ENCODE measurements at regions not wholly inside any gene's neighbourhood (a gene's known extent, or its start where the extent isn't known, plus 50 kb on each side); places are given as distances from the start of the nearest gene placed in this dataset.
A peak's percentile ranks its signal among the peaks of the same experiment; 100 is the strongest.

DNA sequence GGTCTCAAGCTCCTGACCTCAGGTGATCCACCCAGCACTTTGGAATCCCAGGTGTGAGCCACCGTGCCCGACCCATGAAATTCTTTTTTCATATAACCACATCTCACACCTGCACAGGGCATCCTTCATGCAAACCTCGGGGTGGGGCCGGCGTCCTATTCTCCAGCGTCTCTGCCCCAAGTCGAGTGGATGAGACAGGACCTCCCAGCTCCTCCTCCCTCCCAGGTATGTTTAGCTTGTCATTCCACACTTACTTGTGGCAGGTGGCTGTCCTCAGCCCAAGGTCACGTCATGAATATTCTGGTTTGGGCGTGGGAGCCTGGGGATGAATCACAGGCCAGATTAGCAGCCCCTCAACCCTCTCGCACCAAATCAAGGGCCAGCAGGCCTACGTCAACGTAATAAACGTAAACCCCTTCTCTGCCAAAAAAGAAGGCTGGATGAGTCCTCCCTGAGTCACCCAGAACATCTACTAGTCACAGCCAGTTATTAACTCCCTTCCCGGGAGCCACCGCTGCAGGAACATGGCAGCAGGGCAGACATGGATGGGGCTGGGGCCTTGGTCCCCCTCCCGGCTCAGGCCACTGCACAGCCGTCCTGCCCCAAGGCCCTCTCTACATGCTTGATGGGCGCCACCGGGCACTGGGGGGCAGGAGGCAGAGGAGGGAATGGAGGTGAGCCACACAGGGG is 91.7 kb downstream of the YTHDF1 start:
- peaks cover 0 to 16% of the 10 kb centered on the region in 2 donors for H3K27me3 ChIP-seq (ENCODE audit: control insufficient read depth in 2 of 2, insufficient read depth in 1 of 2, low read length in 1 of 2)
- WGBS = 90% methylated on average over 19 of the region's 19 CpGs
- H3K4me1 ChIP-seq (ENCODE audit: control insufficient read depth in 2 of 2, insufficient read depth in 2 of 2, low read length in 2 of 2) = no peaks in the 10 kb centered on the region
- DNase-seq (ENCODE audit: low read depth in 6 of 9, low spot score in 9 of 9) = no peak
- no peaks in the 10 kb centered on the region for H3K36me3 ChIP-seq (ENCODE audit: control insufficient read depth in 2 of 2, insufficient read depth in 2 of 2, low read length in 1 of 2)
- H3K27ac ChIP-seq (ENCODE audit: low read depth in 1 of 2, low read length in 1 of 2) = no peak overlapping the region
- no peak overlapping the region for H3K4me3 ChIP-seq (ENCODE audit: low read length in 2 of 2)
- no peaks in the 10 kb centered on the region for H3K9me3 ChIP-seq (ENCODE audit: control insufficient read depth in 2 of 2, insufficient read depth in 1 of 2, low read length in 1 of 2)

DNA sequence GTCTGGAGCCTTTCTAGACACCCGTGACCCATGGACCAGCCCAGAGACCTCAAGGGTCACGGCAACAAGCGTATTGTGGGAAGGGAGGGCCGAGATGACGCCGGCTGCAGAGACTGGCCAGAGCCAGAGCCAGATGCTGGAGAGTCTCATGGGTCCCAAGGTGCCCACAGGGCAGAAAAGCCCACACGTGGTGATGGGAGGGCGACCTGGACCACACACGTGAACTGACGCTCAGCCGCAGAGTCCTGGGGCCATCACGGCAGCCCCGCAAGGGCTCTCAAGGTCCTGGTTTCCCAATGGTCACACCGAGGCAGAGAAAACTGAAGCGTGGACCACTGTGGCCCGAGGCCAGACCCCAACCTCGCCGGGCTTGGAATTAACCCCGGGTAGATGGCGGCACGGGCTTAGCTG is 92.6 kb downstream of the YTHDF1 start:
- H3K4me1 ChIP-seq (ENCODE audit: control insufficient read depth in 2 of 2, insufficient read depth in 2 of 2, low read length in 2 of 2) = no peaks in the 10 kb centered on the region
- no peak for DNase-seq (ENCODE audit: low read depth in 6 of 9, low spot score in 9 of 9)
- H3K27ac ChIP-seq (ENCODE audit: low read depth in 1 of 2, low read length in 1 of 2) = no peak overlapping the region
- H3K9me3 ChIP-seq (ENCODE audit: control insufficient read depth in 2 of 2, insufficient read depth in 1 of 2, low read length in 1 of 2) = no peaks in the 10 kb centered on the region
- 92% methylated on average over 21 of the region's 21 CpGs for whole genome bisulfite sequencing
- no peaks in the 10 kb centered on the region for H3K36me3 ChIP-seq (ENCODE audit: control insufficient read depth in 2 of 2, insufficient read depth in 2 of 2, low read length in 1 of 2)
- H3K27me3 ChIP-seq (ENCODE audit: control insufficient read depth in 2 of 2, insufficient read depth in 1 of 2, low read length in 1 of 2) = peaks cover 0 to 9% of the 10 kb centered on the region in 2 donors
- H3K4me3 ChIP-seq (ENCODE audit: low read length in 2 of 2) = no peak overlapping the region

DNA sequence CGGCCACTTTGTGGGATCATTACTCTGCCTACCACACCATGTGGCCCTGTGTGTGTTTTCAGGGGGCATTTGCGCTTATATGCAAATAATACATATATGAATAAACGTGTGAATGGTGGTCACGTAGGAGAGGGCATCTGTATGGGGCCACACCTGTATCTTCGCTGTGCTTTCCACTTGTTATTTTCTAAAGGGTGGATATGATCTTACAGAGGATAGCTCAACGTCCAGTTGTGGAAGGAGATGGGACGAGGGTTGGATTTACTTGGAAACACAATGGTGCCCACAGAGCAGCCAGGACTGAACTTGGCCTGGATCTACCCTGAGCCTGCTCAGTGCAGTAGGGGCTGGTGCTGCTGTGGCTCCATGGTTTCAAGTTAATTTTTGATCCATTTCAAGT is 93.3 kb downstream of the YTHDF1 start:
- H3K36me3 ChIP-seq (ENCODE audit: control insufficient read depth in 2 of 2, insufficient read depth in 2 of 2, low read length in 1 of 2) = no peaks in the 10 kb centered on the region
- H3K27ac ChIP-seq (ENCODE audit: low read depth in 1 of 2, low read length in 1 of 2) = no peak overlapping the region
- no peak overlapping the region for H3K4me3 ChIP-seq (ENCODE audit: low read length in 2 of 2)
- H3K9me3 ChIP-seq (ENCODE audit: control insufficient read depth in 2 of 2, insufficient read depth in 1 of 2, low read length in 1 of 2) = no peaks in the 10 kb centered on the region
- H3K4me1 ChIP-seq (ENCODE audit: control insufficient read depth in 2 of 2, insufficient read depth in 2 of 2, low read length in 2 of 2) = no peaks in the 10 kb centered on the region
- 86% methylated on average over 7 of the region's 7 CpGs for WGBS
- H3K27me3 ChIP-seq (ENCODE audit: control insufficient read depth in 2 of 2, insufficient read depth in 1 of 2, low read length in 1 of 2) = peaks cover 0 to 8% of the 10 kb centered on the region in 2 donors
- no peak for DNase-seq (ENCODE audit: low read depth in 6 of 9, low spot score in 9 of 9)

DNA sequence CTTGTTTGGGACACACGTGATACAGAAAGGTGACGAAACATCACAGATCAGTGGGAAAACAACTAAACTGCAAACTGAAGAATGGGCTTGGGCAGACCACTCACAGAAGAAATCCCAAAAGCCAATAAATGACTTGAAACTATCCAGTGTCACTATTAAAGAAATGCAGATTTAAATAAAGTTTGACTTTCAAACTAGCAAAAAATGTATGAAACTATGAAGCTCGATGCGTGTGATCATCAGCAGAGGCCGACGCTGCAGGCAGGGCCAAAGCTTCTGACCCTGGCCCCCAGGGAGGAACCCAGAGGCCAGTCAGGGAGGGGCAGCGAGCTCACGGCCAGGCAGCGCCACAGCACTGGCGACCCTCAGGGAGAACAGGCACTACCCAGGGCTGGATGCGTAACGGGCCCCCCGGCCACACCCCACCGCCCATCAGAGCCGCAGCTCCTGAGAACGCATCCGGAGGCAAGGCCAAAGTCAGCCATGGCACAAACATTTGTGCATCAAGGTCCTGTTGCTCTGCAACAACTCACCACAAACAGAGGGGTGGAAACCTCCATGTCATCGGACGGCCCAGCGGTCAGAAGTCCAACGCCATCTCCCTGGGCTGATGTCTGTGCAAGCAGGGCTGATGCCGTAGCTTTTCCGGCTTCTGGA is 94.1 kb downstream of the YTHDF1 start:
- 91% methylated on average over 23 of the region's 23 CpGs for WGBS
- DNase-seq (ENCODE audit: low read depth in 6 of 9, low spot score in 9 of 9) = no peak

DNA sequence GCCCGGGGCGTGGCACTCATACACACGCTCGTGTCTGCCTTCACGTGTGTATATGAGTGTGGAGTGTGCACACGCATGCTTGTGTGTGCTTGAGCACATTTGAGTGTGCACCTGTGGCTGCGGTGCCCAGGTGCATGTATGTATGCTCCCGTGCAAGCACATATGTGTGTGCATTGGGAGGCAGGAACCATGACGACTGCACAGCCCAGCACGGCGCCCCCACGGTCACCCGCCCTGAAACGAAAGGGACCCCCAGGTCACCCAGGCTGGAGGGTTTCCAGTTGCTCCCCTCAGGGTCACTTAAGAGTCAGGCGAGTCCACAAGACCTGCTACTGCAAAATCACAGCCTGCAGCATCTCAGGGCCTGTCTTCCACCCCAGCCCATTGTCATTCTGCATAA is 94.7 kb downstream of the YTHDF1 start:
- DNase-seq (ENCODE audit: low read depth in 6 of 9, low spot score in 9 of 9) = no peak
- H3K27me3 ChIP-seq (ENCODE audit: control insufficient read depth in 2 of 2, insufficient read depth in 1 of 2, low read length in 1 of 2) = peaks cover 0 to 11% of the 10 kb centered on the region in 2 donors
- H3K4me3 ChIP-seq (ENCODE audit: low read length in 2 of 2) = no peak overlapping the region
- H3K9me3 ChIP-seq (ENCODE audit: control insufficient read depth in 2 of 2, insufficient read depth in 1 of 2, low read length in 1 of 2) = no peaks in the 10 kb centered on the region
- H3K36me3 ChIP-seq (ENCODE audit: control insufficient read depth in 2 of 2, insufficient read depth in 2 of 2, low read length in 1 of 2) = no peaks in the 10 kb centered on the region
- H3K27ac ChIP-seq (ENCODE audit: low read depth in 1 of 2, low read length in 1 of 2) = peak overlapping the region in 1 of 2 donors; percentile 9
- WGBS = 90% methylated on average over 15 of the region's 15 CpGs
- no peaks in the 10 kb centered on the region for H3K4me1 ChIP-seq (ENCODE audit: control insufficient read depth in 2 of 2, insufficient read depth in 2 of 2, low read length in 2 of 2)

More for the DNA sequence above, 94.1 kb downstream of the YTHDF1 start:
- Histone ChIP-seq H3K27ac (ENCODE audit: low read depth in 1 of 2, low read length in 1 of 2) (no peak overlapping the region), H3K36me3 (ENCODE audit: control insufficient read depth in 2 of 2, insufficient read depth in 2 of 2, low read length in 1 of 2) (no peaks in the 10 kb centered on the region), H3K27me3 (ENCODE audit: control insufficient read depth in 2 of 2, insufficient read depth in 1 of 2, low read length in 1 of 2) (peaks cover 0 to 6% of the 10 kb centered on the region in 2 donors), H3K9me3 (ENCODE audit: control insufficient read depth in 2 of 2, insufficient read depth in 1 of 2, low read length in 1 of 2) (no peaks in the 10 kb centered on the region), H3K4me3 (ENCODE audit: low read length in 2 of 2) (no peak overlapping the region), H3K4me1 (ENCODE audit: control insufficient read depth in 2 of 2, insufficient read depth in 2 of 2, low read length in 2 of 2) (no peaks in the 10 kb centered on the region)

DNA sequence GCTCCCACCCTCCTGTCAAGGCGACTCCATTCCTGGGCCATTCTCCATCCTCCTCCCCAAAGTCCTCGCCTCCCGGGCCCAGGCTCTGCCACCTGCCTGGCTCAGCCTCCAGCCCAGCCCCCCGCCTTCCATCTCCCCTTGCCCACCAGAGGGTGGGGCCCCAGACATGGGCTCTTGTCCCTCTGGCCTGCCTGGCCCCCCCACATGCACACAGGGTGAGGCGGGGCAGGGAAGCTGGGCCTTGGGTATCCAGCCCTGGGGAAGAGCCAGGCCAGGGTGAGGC is 95.2 kb downstream of the YTHDF1 start:
- WGBS = 73% methylated on average over 5 of the region's 5 CpGs
- DNase-seq (ENCODE audit: low read depth in 6 of 9, low spot score in 9 of 9) = no peak
- H3K4me1 ChIP-seq (ENCODE audit: control insufficient read depth in 2 of 2, insufficient read depth in 2 of 2, low read length in 2 of 2) = no peaks in the 10 kb centered on the region

DNA sequence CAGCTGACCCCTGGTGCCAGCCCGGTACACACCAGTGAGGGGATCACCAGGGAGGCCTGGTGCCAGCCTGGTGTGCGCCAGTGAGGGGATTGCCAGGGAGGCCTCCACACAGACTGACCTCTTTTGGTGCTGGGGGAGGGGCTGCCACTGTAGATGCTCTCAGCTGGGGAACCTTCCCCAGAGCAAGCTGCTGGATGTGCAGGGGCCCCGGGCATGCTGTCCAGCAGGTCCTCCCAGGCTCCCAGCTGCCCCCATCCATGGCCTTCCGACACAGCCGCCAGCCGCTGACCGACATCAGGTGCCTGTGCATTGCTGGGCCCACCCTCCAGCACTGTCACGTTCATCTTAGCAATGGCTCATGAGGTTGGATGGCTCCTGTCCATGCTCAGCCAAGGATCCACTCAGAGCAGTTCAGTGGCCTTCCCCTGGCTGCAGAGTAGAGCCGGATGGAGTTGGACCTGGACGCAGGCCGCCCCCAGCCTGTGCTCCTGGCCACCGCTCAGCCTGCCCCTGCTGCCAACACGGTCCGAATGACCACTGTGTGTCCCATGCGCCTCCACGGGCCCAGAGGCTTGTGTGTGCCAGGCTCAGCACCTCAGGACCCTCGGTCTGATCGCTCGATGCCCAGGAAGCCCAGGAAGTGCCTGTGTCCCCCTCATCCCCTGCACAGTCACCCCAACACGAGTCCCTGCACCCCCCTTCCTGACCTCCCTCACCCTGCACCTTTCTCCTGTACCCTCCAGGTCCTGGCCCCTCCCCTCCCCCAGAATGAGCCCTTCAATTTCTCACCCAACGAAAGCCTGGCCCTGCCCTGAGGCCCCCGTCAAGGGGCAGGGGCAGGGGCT is 95.7 kb downstream of the YTHDF1 start:
- no peak overlapping the region for H3K4me3 ChIP-seq (ENCODE audit: low read length in 2 of 2)
- H3K9me3 ChIP-seq (ENCODE audit: control insufficient read depth in 2 of 2, insufficient read depth in 1 of 2, low read length in 1 of 2) = no peaks in the 10 kb centered on the region
- DNase-seq (ENCODE audit: low read depth in 6 of 9, low spot score in 9 of 9) = no peak
- no peak overlapping the region for H3K27ac ChIP-seq (ENCODE audit: low read depth in 1 of 2, low read length in 1 of 2)
- H3K36me3 ChIP-seq (ENCODE audit: control insufficient read depth in 2 of 2, insufficient read depth in 2 of 2, low read length in 1 of 2) = no peaks in the 10 kb centered on the region
- peaks cover 0 to 15% of the 10 kb centered on the region in 2 donors for H3K27me3 ChIP-seq (ENCODE audit: control insufficient read depth in 2 of 2, insufficient read depth in 1 of 2, low read length in 1 of 2)
- 79% methylated on average over 22 of the region's 22 CpGs for WGBS
- H3K4me1 ChIP-seq (ENCODE audit: control insufficient read depth in 2 of 2, insufficient read depth in 2 of 2, low read length in 2 of 2) = no peaks in the 10 kb centered on the region

More for the DNA sequence above, 95.2 kb downstream of the YTHDF1 start:
- Histone ChIP-seq H3K27ac (ENCODE audit: low read depth in 1 of 2, low read length in 1 of 2) (no peak overlapping the region), H3K36me3 (ENCODE audit: control insufficient read depth in 2 of 2, insufficient read depth in 2 of 2, low read length in 1 of 2) (no peaks in the 10 kb centered on the region), H3K27me3 (ENCODE audit: control insufficient read depth in 2 of 2, insufficient read depth in 1 of 2, low read length in 1 of 2) (peaks cover 0 to 14% of the 10 kb centered on the region in 2 donors), H3K4me3 (ENCODE audit: low read length in 2 of 2) (no peak overlapping the region), H3K9me3 (ENCODE audit: control insufficient read depth in 2 of 2, insufficient read depth in 1 of 2, low read length in 1 of 2) (no peaks in the 10 kb centered on the region)

DNA sequence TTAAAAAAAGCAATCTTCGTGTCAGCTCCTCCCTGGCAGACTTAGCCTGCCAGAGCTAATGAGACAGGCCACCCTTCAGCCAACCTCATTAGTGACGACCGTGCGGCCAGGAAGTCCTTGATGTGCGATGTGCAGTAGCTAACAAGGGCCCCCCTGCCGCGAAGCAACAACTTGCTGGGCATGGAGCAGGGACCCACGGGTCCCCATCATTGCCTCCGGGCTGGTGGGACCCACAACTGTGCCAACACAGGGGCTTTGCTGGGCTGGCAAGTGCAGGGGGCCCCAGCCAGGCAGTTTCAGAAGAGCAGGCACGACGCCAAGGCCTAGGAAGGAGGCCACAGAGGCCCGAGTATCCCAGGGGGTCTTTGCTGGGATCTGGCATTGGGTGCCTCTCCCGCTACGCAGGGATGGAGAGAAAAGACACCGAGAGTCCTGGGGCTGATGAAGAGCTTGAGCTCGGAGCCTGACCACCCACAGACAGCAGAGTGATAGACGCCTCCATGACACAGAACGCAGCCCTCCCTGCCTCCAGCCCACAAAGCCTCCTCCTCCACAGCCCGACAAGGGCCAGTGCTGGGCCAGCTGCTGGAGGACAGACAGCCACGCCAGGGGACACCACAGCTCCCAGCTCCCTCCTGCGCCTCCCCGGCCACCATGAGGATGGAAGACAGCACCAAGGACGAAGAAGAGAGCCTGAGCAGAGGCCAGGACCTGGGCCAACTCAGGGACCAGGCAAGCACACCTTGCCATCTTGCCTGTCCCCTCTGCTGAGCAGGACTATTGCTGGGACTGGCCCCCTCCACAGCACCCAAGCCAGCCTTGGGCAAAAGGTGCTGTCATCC is 96.6 kb downstream of the YTHDF1 start:
- H3K27ac ChIP-seq (ENCODE audit: low read depth in 1 of 2, low read length in 1 of 2) = no peak overlapping the region
- 80% methylated on average over 23 of the region's 23 CpGs for WGBS
- H3K36me3 ChIP-seq (ENCODE audit: control insufficient read depth in 2 of 2, insufficient read depth in 2 of 2, low read length in 1 of 2) = no peaks in the 10 kb centered on the region
- no peak for DNase-seq (ENCODE audit: low read depth in 6 of 9, low spot score in 9 of 9)
- H3K4me3 ChIP-seq (ENCODE audit: low read length in 2 of 2) = no peak overlapping the region
- no peaks in the 10 kb centered on the region for H3K4me1 ChIP-seq (ENCODE audit: control insufficient read depth in 2 of 2, insufficient read depth in 2 of 2, low read length in 2 of 2)
- peaks cover 0 to 16% of the 10 kb centered on the region in 2 donors for H3K27me3 ChIP-seq (ENCODE audit: control insufficient read depth in 2 of 2, insufficient read depth in 1 of 2, low read length in 1 of 2)
- H3K9me3 ChIP-seq (ENCODE audit: control insufficient read depth in 2 of 2, insufficient read depth in 1 of 2, low read length in 1 of 2) = no peaks in the 10 kb centered on the region

Measured in thymus (tissue), 11 donors.